K562 (cell line): ENCODE measurements at regions not wholly inside any gene's neighbourhood (a gene's known extent, or its start where the extent isn't known, plus 50 kb on each side); places are given as distances from the start of the nearest gene placed in this dataset.

Experiments used
- BHLHE40 ChIP-seq: IDR thresholded peaks from 2 replicates; pipeline ENCODE4 v1.6.1; 2011; ENCODE audit warnings: low read length, improper control_type of control experiment
- CEBPB ChIP-seq: fragments of 450-650 bp; IDR thresholded peaks from 2 replicates; pipeline ENCODE4 v1.6.1; 2016; ENCODE audit warnings: missing genetic modification characterization, missing compliant biosample characterization
- CHD2 ChIP-seq: IDR thresholded peaks from 2 replicates; pipeline ENCODE4 v1.6.1; 2011; ENCODE audit warnings: low read depth, low read length
- POLR2A ChIP-seq: fragments of 450-650 bp; conservative IDR thresholded peaks from 2 replicates; pipeline ENCODE4 v1.6.1; 2016
- POLR2G ChIP-seq: fragments of 200-400 bp; formaldehyde crosslinking; IDR thresholded peaks from 2 replicates; pipeline ENCODE4 v1.6.1; 2017; ENCODE audit warnings: low read depth, mild to moderate bottlenecking, antibody characterized with exemption, low read length, moderate library complexity
- SREBF2 ChIP-seq: sonication (generic); formaldehyde crosslinking; IDR thresholded peaks from 2 replicates; pipeline ENCODE4 v1.4.0; 2020; ENCODE audit warnings: mild to moderate bottlenecking, missing genetic modification reagents
- STAT5A ChIP-seq: IDR thresholded peaks from 2 replicates; pipeline ENCODE4 v1.6.1; 2012; ENCODE audit warnings: low read length, inconsistent platforms, borderline replicate concordance
- ZBTB17 ChIP-seq: fragments of 450-650 bp; formaldehyde crosslinking; IDR thresholded peaks from 2 replicates; pipeline ENCODE4 v1.4.0; 2020; ENCODE audit warnings: mild to moderate bottlenecking
- ZBTB33 ChIP-seq: sonication (generic); formaldehyde crosslinking; IDR thresholded peaks from 2 replicates; pipeline ENCODE4 v1.8.1; 2023; ENCODE audit warnings: mild to moderate bottlenecking, missing genetic modification reagents
- ZNF766 ChIP-seq: fragments of 200-800 bp; sonication (Bioruptor generic); conservative IDR thresholded peaks from 2 replicates; pipeline ENCODE4 v1.6.1; 2016; ENCODE audit warnings: missing genetic modification characterization, missing compliant biosample characterization

- TF ChIP-seq POLR2A (no peak), ZBTB33 (CRISPR knock-in tag) (no peak), SREBF2 (CRISPR knock-in tag) (no peak), CHD2 (no peak), POLR2G (no peak), BHLHE40 (no peak), STAT5A (no peak), ZBTB17 (no peak), CEBPB (tag) (no peak), ZNF766 (CRISPR knock-in tag) (no peak)
Measured at GRCh38 chr22:27250886-27251285, 550.7 kb downstream of the MN1 start.
